ENCODE measurements at regions not wholly inside any gene's neighbourhood (a gene's known extent, or its start where the extent isn't known, plus 50 kb on each side); places are given as distances from the start of the nearest gene placed in this dataset.

DNA sequence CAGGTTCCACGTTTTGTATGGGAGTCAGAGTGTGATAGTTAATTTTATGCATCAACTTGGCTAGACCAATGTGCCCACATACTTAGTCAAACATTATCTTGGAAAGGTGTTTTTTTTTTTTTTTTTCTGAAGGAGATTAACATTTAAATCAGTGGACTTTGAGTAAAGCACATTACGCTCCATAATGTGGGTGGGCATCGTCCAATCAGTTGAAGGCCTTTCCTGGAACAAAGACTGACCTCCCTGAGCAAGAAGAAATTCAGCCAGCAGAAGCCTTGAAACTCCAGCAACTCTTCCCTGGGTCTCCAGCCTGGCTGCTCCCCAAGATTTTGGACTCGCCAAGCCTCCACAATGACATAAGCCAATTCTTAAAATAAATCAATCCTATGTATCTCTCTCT is 711.4 kb downstream of the MTRR start:
- ATAC-seq (ENCODE audit: insufficient number of reproducible peaks, low FRiP score, low read depth), result no peak
- TF ChIP-seq, protein P1, sequence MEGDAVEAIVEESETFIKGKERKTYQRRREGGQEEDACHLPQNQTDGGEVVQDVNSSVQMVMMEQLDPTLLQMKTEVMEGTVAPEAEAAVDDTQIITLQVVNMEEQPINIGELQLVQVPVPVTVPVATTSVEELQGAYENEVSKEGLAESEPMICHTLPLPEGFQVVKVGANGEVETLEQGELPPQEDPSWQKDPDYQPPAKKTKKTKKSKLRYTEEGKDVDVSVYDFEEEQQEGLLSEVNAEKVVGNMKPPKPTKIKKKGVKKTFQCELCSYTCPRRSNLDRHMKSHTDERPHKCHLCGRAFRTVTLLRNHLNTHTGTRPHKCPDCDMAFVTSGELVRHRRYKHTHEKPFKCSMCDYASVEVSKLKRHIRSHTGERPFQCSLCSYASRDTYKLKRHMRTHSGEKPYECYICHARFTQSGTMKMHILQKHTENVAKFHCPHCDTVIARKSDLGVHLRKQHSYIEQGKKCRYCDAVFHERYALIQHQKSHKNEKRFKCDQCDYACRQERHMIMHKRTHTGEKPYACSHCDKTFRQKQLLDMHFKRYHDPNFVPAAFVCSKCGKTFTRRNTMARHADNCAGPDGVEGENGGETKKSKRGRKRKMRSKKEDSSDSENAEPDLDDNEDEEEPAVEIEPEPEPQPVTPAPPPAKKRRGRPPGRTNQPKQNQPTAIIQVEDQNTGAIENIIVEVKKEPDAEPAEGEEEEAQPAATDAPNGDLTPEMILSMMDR (IDR thresholded peaks at IDR 0.05), result no peak
- H3K4me3 ChIP-seq, result no peak overlapping the region
- no peaks in the 10 kb centered on the region for H3K36me3 ChIP-seq
- H3K4me1 ChIP-seq (ENCODE audit: control insufficient read depth in 1 of 2, low read depth in 2 of 2), result no peaks in the 10 kb centered on the region
- H3K9me3 ChIP-seq, result no peaks in the 10 kb centered on the region
- no peaks in the 10 kb centered on the region for H3K27me3 ChIP-seq (replicated peaks; ENCODE audit: insufficient read depth)
- no peak overlapping the region for H3K27ac ChIP-seq
- no peak for DNase-seq (ENCODE audit: low spot score)

- no peak overlapping the region for H3K4me3 ChIP-seq
- no peaks in the 10 kb centered on the region for H3K4me1 ChIP-seq (ENCODE audit: control insufficient read depth in 1 of 2, low read depth in 2 of 2)
- no peak overlapping the region for H3K27ac ChIP-seq
- no peak for DNase-seq (ENCODE audit: low spot score)
- TF ChIP-seq, protein P1 (IDR thresholded peaks at IDR 0.05), result no peak
- H3K9me3 ChIP-seq, result no peaks in the 10 kb centered on the region
- ATAC-seq (ENCODE audit: insufficient number of reproducible peaks, low FRiP score, low read depth), result no peak
- H3K27me3 ChIP-seq (replicated peaks; ENCODE audit: insufficient read depth), result no peaks in the 10 kb centered on the region
- no peaks in the 10 kb centered on the region for H3K36me3 ChIP-seq
Observed at GRCh38 chr5:8581047-8581446, 712.1 kb downstream of the MTRR start.

GRCh38 chr5:8585230-8586018 is 716.5 kb downstream of the MTRR start:
- Histone ChIP-seq H3K27me3 (replicated peaks; ENCODE audit: insufficient read depth) (no peaks in the 10 kb centered on the region), H3K4me1 (ENCODE audit: control insufficient read depth in 1 of 2, low read depth in 2 of 2) (no peaks in the 10 kb centered on the region), H3K36me3 (no peaks in the 10 kb centered on the region), H3K4me3 (no peak overlapping the region), H3K9me3 (no peaks in the 10 kb centered on the region), H3K27ac (no peak overlapping the region)
- no peak for ATAC-seq (ENCODE audit: insufficient number of reproducible peaks, low FRiP score, low read depth)
- TF ChIP-seq, protein P1 (IDR thresholded peaks at IDR 0.05), result no peak
- no peak for DNase-seq (ENCODE audit: low spot score)

- H3K4me1 ChIP-seq (ENCODE audit: control insufficient read depth in 1 of 2, low read depth in 2 of 2), result no peaks in the 10 kb centered on the region
- no peak for DNase-seq (ENCODE audit: low spot score)
- no peaks in the 10 kb centered on the region for H3K9me3 ChIP-seq
- no peaks in the 10 kb centered on the region for H3K27me3 ChIP-seq (replicated peaks; ENCODE audit: insufficient read depth)
- TF ChIP-seq, protein P1 (IDR thresholded peaks at IDR 0.05), result no peak
- no peak overlapping the region for H3K4me3 ChIP-seq
- no peak overlapping the region for H3K27ac ChIP-seq
- no peak for ATAC-seq (ENCODE audit: insufficient number of reproducible peaks, low FRiP score, low read depth)
- no peaks in the 10 kb centered on the region for H3K36me3 ChIP-seq
Observed at GRCh38 chr5:8590959-8591358, 722.0 kb downstream of the MTRR start.

DNA sequence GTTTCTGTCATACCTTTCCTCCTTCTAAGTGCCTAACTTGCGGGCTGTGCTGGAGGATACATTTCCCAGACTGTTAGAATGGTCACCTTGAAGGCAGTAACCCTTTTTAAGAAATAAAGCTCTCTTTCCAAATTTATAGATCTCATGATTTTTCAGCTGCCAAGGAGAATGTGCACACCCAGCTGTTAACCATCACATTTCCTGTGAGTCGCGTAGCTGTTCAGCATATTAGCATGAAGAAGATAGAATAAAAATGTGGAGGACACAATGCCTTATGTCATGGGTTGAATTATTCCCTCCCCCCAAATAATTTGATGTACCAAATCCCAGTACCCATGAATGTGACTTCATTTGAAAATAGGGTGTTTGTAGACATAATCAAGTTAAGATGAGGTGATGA is 729.4 kb downstream of the MTRR start:
- Histone ChIP-seq H3K36me3 (no peaks in the 10 kb centered on the region), H3K27ac (no peak overlapping the region), H3K4me1 (ENCODE audit: control insufficient read depth in 1 of 2, low read depth in 2 of 2) (no peaks in the 10 kb centered on the region), H3K9me3 (no peaks in the 10 kb centered on the region), H3K27me3 (replicated peaks; ENCODE audit: insufficient read depth) (no peaks in the 10 kb centered on the region), H3K4me3 (no peak overlapping the region)
- no peak for DNase-seq (ENCODE audit: low spot score)
- ATAC-seq (ENCODE audit: insufficient number of reproducible peaks, low FRiP score, low read depth), result no peak
- TF ChIP-seq, protein P1 (IDR thresholded peaks at IDR 0.05), result no peak

Measured in thoracic aorta (tissue), 2 donors.